GM19452 (cell line): ENCODE measurements at regions not wholly inside any gene's neighbourhood (a gene's known extent, or its start where the extent isn't known, plus 50 kb on each side); places are given as distances from the start of the nearest gene placed in this dataset.
"Not testable (repeated sequence)": the region's sequence is repeated elsewhere in the genome, so short reads cannot be mapped to it uniquely, and the experiment has no call there.

Experiments used
- ATAC-seq: cut with Tn5 transposase; IDR thresholded peaks from one replicate; pipeline ENCODE4 v1.9.1; 2021; ENCODE audit not compliant: unreplicated experiment

GRCh38 chr11:95444309-95445241, 213.6 kb upstream of the SESN3 start:
- ATAC-seq = no peak

- no peak for ATAC-seq
These were observed 212.4 kb upstream of the SESN3 start for GRCh38 chr11:95443386-95443785.

GRCh38 chr11:95442531-95443050, 211.6 kb upstream of the SESN3 start:
- no peak for ATAC-seq

GRCh38 chr11:95435628-95436353, 204.8 kb upstream of the SESN3 start:
- no peak for ATAC-seq

GRCh38 chr11:95435192-95435591, 204.2 kb upstream of the SESN3 start:
- no peak for ATAC-seq

GRCh38 chr11:95434489-95435057, 203.6 kb upstream of the SESN3 start:
- no peak for ATAC-seq

- ATAC-seq = no peak
These were observed 203.0 kb upstream of the SESN3 start for GRCh38 chr11:95434009-95434408.

- no peak for ATAC-seq
These were observed 201.9 kb upstream of the SESN3 start for GRCh38 chr11:95432714-95433503.

GRCh38 chr11:95429376-95429907, 198.4 kb upstream of the SESN3 start:
- ATAC-seq = no peak

- ATAC-seq = no peak
These were observed 195.9 kb upstream of the SESN3 start for GRCh38 chr11:95426823-95427462.

GRCh38 chr11:95419915-95420314, 188.9 kb upstream of the SESN3 start:
- ATAC-seq = no peak

- no peak for ATAC-seq
These were observed 187.9 kb upstream of the SESN3 start for GRCh38 chr11:95418916-95419315.

- no peak for ATAC-seq
These were observed 186.8 kb upstream of the SESN3 start for GRCh38 chr11:95417832-95418231.

GRCh38 chr11:95415837-95416304, 184.9 kb upstream of the SESN3 start:
- no peak for ATAC-seq

- no peak for ATAC-seq
These were observed 183.2 kb upstream of the SESN3 start for GRCh38 chr11:95414217-95414616.

GRCh38 chr11:95413761-95414160, 182.8 kb upstream of the SESN3 start:
- ATAC-seq = no peak

GRCh38 chr11:95413021-95413420, 182.0 kb upstream of the SESN3 start:
- no peak for ATAC-seq

GRCh38 chr11:95412074-95412473, 181.1 kb upstream of the SESN3 start:
- ATAC-seq = no peak

- not testable (repeated sequence) for ATAC-seq
These were observed 179.7 kb upstream of the SESN3 start for GRCh38 chr11:95410707-95411106.

- ATAC-seq = no peak
These were observed 175.3 kb upstream of the SESN3 start for GRCh38 chr11:95406271-95406670.
